MG63 (cell line): ENCODE measurements at regions not wholly inside any gene's neighbourhood (a gene's known extent, or its start where the extent isn't known, plus 50 kb on each side); places are given as distances from the start of the nearest gene placed in this dataset.
"Not testable (repeated sequence)": the region's sequence is repeated elsewhere in the genome, so short reads cannot be mapped to it uniquely, and the experiment has no call there.

ENCODE experiments used
- DNase-seq: peaks from one replicate; pipeline ENCODE4 v3.0.0-alpha.2; 2020
- H3K27me3 ChIP-seq: fragments of 250-450 bp; sonication (Bioruptor Pico); 2 replicates; pipeline ENCODE4 v1.5.1; 2020; ENCODE audit warnings: mild to moderate bottlenecking, moderate library complexity
- H3K36me3 ChIP-seq: fragments of 250-450 bp; sonication (Bioruptor Pico); 2 replicates; pipeline ENCODE4 v1.5.1; 2020; ENCODE audit warnings: mild to moderate bottlenecking, moderate library complexity
- H3K4me3 ChIP-seq: fragments of 250-450 bp; sonication (Bioruptor Pico); 2 replicates; pipeline ENCODE4 v1.5.1; 2020; ENCODE audit warnings: mild to moderate bottlenecking, moderate library complexity
- H3K9me3 ChIP-seq: fragments of 250-450 bp; sonication (Bioruptor Pico); 2 replicates; pipeline ENCODE4 v1.5.1; 2020; ENCODE audit warnings: mild to moderate bottlenecking, moderate library complexity

DNA sequence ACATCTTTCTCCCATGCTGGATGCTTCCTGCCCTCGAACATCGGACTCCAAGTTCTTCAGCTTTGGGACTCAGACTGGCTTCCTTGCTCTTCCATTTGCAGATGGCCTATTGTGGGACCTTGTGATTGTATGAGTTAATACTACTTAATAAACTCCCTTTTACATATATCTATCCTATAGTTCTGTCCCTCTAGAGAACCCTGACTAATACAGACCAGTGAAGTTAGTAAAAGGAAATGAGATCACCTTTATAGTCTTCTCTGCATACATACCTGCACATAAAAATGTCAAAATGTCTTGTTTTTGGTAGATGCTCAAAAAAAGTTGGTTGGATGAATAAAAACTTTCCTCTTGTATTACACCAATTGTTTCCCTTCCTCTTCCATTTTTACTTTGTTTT lies 73.9 kb upstream of the SOX21 start:
- H3K9me3 ChIP-seq, H3K27me3 ChIP-seq, H3K36me3 ChIP-seq, DNase-seq, H3K4me3 ChIP-seq: not testable (repeated sequence)

DNA sequence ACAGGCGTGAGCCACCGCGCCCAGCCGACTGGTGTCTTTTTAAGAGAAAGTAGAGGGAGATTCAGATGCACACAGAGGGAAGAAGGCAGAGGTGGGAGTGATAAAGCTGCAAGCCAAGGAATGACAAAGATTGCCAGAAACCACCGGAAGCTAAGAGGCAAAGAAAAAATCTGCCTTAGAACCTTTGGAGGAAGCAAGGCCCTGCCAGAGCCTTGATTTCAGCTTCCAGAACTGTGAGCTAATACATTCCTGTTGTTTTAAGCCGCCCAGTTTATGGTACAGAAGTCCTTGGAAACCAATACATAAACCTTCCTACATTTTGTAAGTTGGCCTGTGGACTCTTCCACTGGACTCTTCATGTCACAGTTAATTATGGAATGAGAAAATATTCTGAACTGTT lies 71.7 kb upstream of the SOX21 start:
- no peak overlapping the region for H3K4me3 ChIP-seq
- peak; percentile 44 for DNase-seq
- no peaks in the 10 kb centered on the region for H3K36me3 ChIP-seq
- H3K9me3 ChIP-seq = no peaks in the 10 kb centered on the region
- no peaks in the 10 kb centered on the region for H3K27me3 ChIP-seq

DNA sequence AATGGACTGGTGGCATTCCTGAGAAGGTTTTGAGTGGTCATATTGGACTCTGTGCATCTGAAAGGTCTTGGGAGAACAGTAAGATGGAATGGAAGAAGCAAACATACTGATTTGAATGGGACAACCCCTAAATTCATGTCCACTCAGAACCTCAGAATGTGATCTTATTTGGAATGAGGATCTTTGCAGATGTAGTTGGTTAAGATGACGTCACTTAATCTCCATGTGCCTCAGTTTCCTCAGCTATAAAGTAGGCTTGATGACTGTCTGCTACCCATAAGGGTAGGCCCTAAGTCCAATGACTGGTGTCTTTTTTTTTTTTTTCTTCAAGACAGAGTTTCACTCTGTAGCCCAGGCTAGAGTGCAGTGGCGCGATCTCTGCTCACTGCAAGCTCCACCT lies 71.1 kb upstream of the SOX21 start:
- Histone ChIP-seq H3K27me3 (no peaks in the 10 kb centered on the region), H3K36me3 (no peaks in the 10 kb centered on the region), H3K9me3 (no peaks in the 10 kb centered on the region)

DNA sequence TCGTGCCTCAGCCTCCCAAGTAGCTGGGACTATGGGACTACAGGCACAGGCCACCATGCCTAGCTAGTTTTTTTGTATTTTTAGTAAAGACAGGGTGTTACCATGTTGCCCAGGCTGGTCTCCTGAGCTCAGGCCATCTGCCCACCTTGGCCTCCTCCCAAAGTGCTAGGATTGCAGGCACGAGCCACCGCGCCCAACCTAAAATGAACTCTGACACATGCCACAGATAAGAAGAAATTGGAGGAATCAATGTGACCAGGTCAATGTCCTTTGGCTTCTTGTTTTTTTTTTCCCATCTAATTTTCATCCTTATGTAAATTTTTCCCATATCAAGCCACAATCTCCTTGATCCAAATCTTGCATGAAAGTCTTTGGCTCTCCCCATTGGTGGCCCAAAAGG lies 68.1 kb upstream of the SOX21 start:
- H3K9me3 ChIP-seq = no peaks in the 10 kb centered on the region
- H3K4me3 ChIP-seq = no peak overlapping the region
- no peaks in the 10 kb centered on the region for H3K27me3 ChIP-seq
- H3K36me3 ChIP-seq = no peaks in the 10 kb centered on the region
- no peak for DNase-seq

More for the DNA sequence above, 71.1 kb upstream of the SOX21 start:
- no peak overlapping the region for H3K4me3 ChIP-seq
- no peak for DNase-seq

DNA sequence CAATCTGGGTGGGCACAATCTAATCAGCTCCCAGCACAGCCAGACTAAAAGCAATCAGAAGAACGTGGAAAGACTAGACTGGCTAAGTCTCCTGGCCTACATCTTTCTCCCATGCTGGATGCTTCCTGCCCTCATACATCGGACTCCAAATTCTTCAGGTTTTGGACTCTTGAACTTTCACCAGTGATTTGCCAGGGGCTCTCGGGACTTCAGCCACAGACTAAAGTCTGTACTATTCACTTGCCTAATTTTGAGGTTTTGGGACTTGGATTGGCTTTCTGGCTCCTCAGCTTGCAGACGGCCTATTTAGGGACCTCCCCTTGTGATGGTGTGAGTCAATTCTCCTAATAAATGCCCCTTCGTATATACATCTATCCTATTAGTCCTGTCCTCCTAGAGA lies 66.6 kb upstream of the SOX21 start:
- no peak for DNase-seq
- no peak overlapping the region for H3K4me3 ChIP-seq
- H3K9me3 ChIP-seq = no peaks in the 10 kb centered on the region
- no peaks in the 10 kb centered on the region for H3K27me3 ChIP-seq
- no peaks in the 10 kb centered on the region for H3K36me3 ChIP-seq

DNA sequence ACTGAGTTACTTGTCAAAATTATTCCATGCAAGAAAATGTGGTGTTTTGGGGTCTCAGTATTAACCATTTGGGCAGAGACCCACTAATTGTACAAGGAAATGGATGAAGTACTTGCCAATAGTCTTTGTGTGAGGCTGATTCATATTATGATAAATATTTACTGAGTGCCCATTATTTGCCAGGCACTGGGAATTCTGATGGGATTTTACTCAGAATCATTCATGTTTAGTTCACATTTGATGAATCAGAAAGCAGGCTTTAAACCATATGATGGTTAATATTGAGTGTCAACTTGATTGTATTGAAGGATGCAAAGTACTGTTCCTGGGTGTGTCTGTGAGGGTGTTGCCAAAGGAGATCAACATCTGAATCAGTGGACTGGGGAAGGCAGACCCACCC lies 66.2 kb upstream of the SOX21 start:
- DNase-seq = no peak
- no peaks in the 10 kb centered on the region for H3K9me3 ChIP-seq
- H3K27me3 ChIP-seq = no peaks in the 10 kb centered on the region
- no peaks in the 10 kb centered on the region for H3K36me3 ChIP-seq
- no peak overlapping the region for H3K4me3 ChIP-seq

DNA sequence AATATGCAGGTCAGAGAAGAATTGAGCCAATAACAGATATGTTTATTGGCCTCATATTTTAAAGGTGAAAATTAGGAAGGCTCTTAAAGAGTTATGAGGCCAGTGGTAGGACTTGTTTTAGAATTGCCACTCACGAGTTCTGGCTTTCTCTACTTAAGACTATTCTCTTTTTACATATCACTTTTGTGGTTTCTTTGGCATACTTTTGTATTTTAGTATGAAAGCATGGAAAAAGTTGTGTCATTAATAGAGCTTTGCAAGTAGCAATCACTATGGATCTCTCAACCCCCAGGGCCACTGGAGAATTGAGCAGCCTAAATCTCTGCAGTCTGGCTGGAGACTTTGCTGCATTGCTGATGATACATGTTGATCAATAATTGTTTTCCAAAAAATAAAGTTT lies 64.6 kb upstream of the SOX21 start:
- Histone ChIP-seq H3K27me3 (no peaks in the 10 kb centered on the region), H3K36me3 (no peaks in the 10 kb centered on the region), H3K4me3 (no peak overlapping the region), H3K9me3 (no peaks in the 10 kb centered on the region)
- DNase-seq = no peak

DNA sequence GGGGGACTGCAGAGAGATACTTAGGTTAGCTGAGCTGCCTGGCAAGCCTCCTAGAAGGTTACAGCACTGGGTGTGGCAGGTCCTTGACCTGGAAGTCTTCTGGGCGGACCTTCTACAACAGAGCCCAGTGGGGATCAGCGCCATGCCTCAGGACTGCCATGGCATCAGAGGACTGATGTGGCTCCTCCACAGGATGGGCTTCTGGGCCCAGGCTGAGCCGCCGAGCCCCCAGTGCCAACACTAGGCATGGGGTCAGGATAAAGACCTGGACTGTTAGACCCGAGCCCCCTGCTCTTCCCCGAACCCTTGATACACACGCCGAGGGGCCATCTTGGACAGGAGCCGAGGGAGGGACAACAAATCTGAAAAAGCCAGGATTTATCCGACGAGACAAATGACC lies 64.0 kb upstream of the SOX21 start:
- no peaks in the 10 kb centered on the region for H3K27me3 ChIP-seq
- no peak overlapping the region for H3K4me3 ChIP-seq
- no peaks in the 10 kb centered on the region for H3K36me3 ChIP-seq
- H3K9me3 ChIP-seq = no peaks in the 10 kb centered on the region
- no peak for DNase-seq

DNA sequence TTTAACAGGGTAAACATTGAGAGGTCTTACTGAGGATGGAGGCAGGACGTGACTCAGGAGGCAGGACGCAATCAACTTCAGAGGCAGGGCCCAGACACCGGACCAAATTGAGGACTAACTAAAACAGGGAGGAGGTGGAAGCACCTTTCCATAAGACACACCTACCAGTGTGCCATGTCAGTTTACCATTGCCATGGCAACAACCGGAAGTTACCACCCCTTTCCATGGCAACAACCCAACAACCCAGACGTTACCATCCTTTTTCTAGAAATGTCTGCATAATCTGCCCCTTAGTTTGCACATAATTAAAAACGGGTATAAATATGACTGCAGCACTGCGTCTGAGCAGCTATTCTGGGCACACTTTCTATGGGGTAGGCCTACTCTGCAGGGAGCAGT lies 53.5 kb upstream of the SOX21 start:
- no peak for DNase-seq
- no peaks in the 10 kb centered on the region for H3K36me3 ChIP-seq
- H3K27me3 ChIP-seq = no peaks in the 10 kb centered on the region; the same call in none of the 2 replicates
- no peaks in the 10 kb centered on the region for H3K9me3 ChIP-seq
- no peak overlapping the region for H3K4me3 ChIP-seq

DNA sequence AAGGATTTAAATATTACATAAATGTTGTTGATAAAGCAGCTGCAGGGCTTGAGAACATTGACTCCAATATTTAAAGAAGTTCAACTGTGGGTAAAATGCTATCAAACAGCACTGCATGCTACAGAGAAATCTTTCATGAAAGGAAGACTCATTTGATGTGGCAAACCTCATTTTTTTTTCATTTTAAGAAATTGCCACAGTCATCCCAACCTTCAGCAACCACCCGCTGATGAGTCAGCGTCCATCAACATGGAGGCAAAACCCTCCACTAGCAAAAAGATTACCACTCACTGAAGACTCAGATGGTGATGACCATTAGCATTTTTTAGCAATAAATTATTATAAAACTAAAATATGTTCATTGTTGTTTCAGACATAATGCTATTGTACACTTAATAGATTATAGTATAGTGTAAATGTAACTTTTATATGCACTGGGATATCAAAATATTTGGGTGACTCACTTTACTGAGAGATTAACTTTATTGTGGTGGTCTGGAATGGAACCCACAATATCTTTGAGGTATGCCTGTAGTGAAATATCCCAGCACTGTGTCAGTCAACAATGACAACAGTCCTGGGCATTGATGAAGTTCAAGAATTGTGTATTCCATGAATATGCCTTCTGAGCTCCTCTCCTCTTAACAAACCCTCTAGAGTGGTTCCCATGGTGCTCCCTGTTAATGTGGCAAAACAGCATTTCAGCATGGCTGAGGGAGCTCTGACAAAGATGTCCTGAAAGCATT lies 52.4 kb upstream of the SOX21 start:
- no peak for DNase-seq

More for the DNA sequence above, 52.4 kb upstream of the SOX21 start:
- H3K36me3 ChIP-seq = no peaks in the 10 kb centered on the region
- no peak overlapping the region for H3K4me3 ChIP-seq
- H3K27me3 ChIP-seq = no peaks in the 10 kb centered on the region; the same call in none of the 2 replicates
- H3K9me3 ChIP-seq = no peaks in the 10 kb centered on the region
